Common myeloid progenitor, CD34-positive (primary cell): ENCODE measurements at regions not wholly inside any gene's neighbourhood (a gene's known extent, or its start where the extent isn't known, plus 50 kb on each side); places are given as distances from the start of the nearest gene placed in this dataset.

Source experiments
- CTCF ChIA-PET: fragments of 350-600 bp; sonication (Branson Sonifier 250); formaldehyde crosslinking; loops from one replicate; lab custom pipeline; 2021; ENCODE audit warnings: antibody characterized with exemption; lab: Charles Lee
- POLR2A ChIA-PET: fragments of 350-600 bp; sonication (Branson Sonifier 250); formaldehyde crosslinking; loops from one replicate; lab custom pipeline; 2021; ENCODE audit warnings: antibody characterized with exemption; lab: Charles Lee
- DNase-seq, 3 donors: peaks; one replicate each; pipeline versions ENCODE4 v3.0.0 to v3.0.0-alpha.2; 2013
- H3K27ac ChIP-seq, 2 experiments: 1 replicate in 1 of 2; 2 replicates in 1 of 2; pipeline ENCODE4 v1.7.0; 2013; ENCODE audit warnings: inconsistent platforms in 2 of 2, low read length in 2 of 2, mild to moderate bottlenecking in 2 of 2, low read depth in 1 of 2, moderate library complexity in 1 of 2; ENCODE audit not compliant: severe bottlenecking in 2 of 2, insufficient read depth in 1 of 2, poor library complexity in 1 of 2
- H3K27me3 ChIP-seq, 5 experiments: replicated peaks in 2 of 5; 1 replicate in 3 of 5; 2 replicates in 2 of 5; pipeline versions ENCODE4 v1.6.1 to v1.7.0; 2013; ENCODE audit warnings: low read length in 4 of 5, mild to moderate bottlenecking in 2 of 5, moderate library complexity in 2 of 5, inconsistent platforms in 1 of 5; ENCODE audit not compliant: insufficient read depth in 5 of 5, control insufficient read depth in 4 of 5
- H3K36me3 ChIP-seq, 4 experiments: 1 replicate in 2 of 4; 2 replicates in 2 of 4; pipeline versions ENCODE4 v1.6.1 to v1.7.0; 2013; ENCODE audit warnings: low read length in 3 of 4, control low read depth in 1 of 4, mild to moderate bottlenecking in 1 of 4; ENCODE audit not compliant: control insufficient read depth in 4 of 4, insufficient read depth in 4 of 4
- H3K4me1 ChIP-seq, 4 experiments: 1 replicate in 3 of 4; 2 replicates in 1 of 4; pipeline versions ENCODE4 v1.6.1 to v1.7.1; 2013; ENCODE audit warnings: low read length in 3 of 4, mild to moderate bottlenecking in 3 of 4, control low read depth in 1 of 4, inconsistent platforms in 1 of 4, moderate library complexity in 1 of 4; ENCODE audit not compliant: control insufficient read depth in 4 of 4, insufficient read depth in 4 of 4; ENCODE audit errors: control extremely low read depth in 1 of 4
- H3K4me3 ChIP-seq, 7 experiments: 1 replicate in 4 of 7; 2 replicates in 3 of 7; pipeline versions ENCODE4 v1.5.1 to v1.7.0; 2013; ENCODE audit warnings: mild to moderate bottlenecking in 7 of 7, low read length in 6 of 7, moderate library complexity in 6 of 7, inconsistent platforms in 2 of 7, low read depth in 2 of 7, control low read depth in 1 of 7; ENCODE audit not compliant: insufficient read depth in 4 of 7, control insufficient read depth in 1 of 7; ENCODE audit errors: extremely low read depth in 1 of 7
- H3K9me3 ChIP-seq, 5 experiments: 1 replicate in 4 of 5; 2 replicates in 1 of 5; pipeline versions ENCODE4 v1.6.1 to v1.7.1; 2013; ENCODE audit warnings: low read length in 4 of 5, mild to moderate bottlenecking in 2 of 5, inconsistent platforms in 1 of 5, low read depth in 1 of 5, moderate library complexity in 1 of 5; ENCODE audit not compliant: control insufficient read depth in 4 of 5, insufficient read depth in 2 of 5; ENCODE audit errors: control extremely low read depth in 1 of 5
- WGBS: methylation state at CpG from one replicate; pipeline ENCODE4 v1.1.5; 2013; ENCODE audit not compliant: insufficient coverage; 5-methylcytosine and 5-hydroxymethylcytosine counted together

DNA sequence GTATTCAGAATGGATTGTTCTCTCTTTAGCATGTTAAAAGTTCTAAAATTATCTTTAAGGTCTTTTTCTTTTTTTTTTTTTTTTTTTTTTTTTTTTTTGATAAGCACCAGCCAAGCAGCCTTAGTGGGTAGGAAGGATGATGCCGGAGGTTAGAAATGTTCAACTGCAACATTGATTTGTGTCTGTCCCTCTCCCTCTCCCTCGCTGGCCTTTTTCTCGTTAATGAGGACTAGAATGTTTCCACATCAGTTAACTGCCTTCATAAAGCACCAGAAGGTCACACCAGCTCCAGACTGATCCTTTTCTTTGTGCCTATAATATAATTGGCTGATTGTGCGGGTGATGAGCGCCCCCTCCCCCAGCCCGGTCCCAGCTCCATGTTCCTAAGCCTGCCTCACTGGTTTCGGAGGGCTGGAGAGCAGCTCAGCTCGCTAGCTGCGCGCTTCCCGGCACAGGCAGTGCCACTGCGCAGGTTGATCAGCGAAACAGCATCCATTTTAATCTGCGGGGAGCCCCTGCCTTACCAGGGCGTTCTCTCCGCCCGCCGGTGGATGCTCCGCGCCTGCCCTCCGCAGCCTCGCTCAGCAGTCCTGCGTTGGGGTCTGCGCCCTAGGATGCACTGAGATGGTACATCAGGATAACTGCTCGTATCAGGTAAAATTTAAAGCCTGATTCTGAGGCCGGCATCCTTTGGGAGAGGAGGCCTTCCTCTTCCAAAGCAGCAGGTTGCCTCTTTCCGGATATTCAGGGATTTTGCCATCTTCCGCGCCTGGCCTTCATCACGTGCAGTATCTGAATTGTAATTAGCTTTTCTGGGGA, 148.9 kb upstream of the IL12A start, which contains the start of gene SCHIP1:
SCHIP1 (plus strand) TSS at position 301 of the 819 bp plus-strand sequence.
- ChIA-PET POLR2A (interaction anchor here (1.1 kb wide), 1 partner anchor 9 kb away, joined by 3 read pairs; no protein-coding TSS in a partner anchor), CTCF (interaction anchor here (0.6 to 16.6 kb wide), 10 partner anchors 10 to 166 kb away, joined by 3 to 243 read pairs (median 4); no protein-coding TSS in a partner anchor)
- 27% methylated on average over 19 of the region's 30 CpGs for WGBS

DNA sequence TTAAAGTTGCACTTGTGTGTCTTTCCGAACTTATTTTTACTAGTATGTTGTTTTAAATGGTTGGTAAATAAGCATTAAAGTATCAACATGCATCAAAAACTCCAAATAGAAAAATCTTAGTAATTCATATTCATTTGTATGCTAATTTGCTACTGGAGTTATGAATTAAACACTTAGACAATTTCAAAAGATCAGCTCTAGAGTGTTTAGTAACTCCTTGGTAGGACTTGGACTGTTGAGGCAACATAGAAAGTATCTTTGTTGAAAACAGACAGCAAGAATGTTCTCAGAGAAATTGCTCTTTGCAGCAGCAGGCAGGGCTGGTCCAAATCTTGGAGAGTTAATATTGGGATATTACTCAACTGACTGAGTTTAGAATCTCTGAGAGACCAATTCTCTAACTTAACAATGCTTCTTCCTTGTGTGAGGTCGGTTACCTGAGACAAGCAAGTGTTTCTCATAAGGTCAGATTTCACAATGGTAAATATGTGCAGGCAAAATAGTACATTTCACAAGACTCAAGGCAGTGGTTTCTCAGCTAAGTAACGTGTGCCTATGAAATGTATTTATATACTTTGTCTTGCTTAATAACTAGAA, 147.8 kb upstream of the IL12A start:
- POLR2A ChIA-PET = interaction anchor here (1.0 kb wide), 1 partner anchor 16 kb away, joined by 3 read pairs; no protein-coding TSS in a partner anchor
- Histone ChIP-seq H3K4me1 (peaks cover 2 to 73% (median 50%) of the 10 kb centered on the region in 4 experiments), H3K36me3 (no peaks in the 10 kb centered on the region), H3K4me3 (peak overlapping the region in 6 of 7 experiments; percentile 70 to 91 (median 76)), H3K27ac (peak overlapping the region; percentile 14 to 81), H3K27me3 (no peaks in the 10 kb centered on the region), H3K9me3 (no peaks in the 10 kb centered on the region)
- WGBS = no CpG with 5 or more reads among the region's 3 CpGs
- DNase-seq = peak in 1 of 3 donors; percentile 31
- CTCF ChIA-PET = interaction anchor here (0.9 to 16.6 kb wide), 8 partner anchors 9 to 166 kb away, joined by 3 to 243 read pairs (median 4); no protein-coding TSS in a partner anchor

More for the DNA sequence above, 148.9 kb upstream of the IL12A start, which contains the start of gene SCHIP1:
- H3K9me3 ChIP-seq = no peaks in the 10 kb centered on the region
- peak within 1 kb of the TSS; percentile 28 to 91 (median 75) for H3K4me3 ChIP-seq
- DNase-seq = peak; percentile 69 to 85 (median 81)
- H3K27ac ChIP-seq = peak within 1 kb of the TSS; percentile 14 to 81
- H3K27me3 ChIP-seq = no peaks in the 10 kb centered on the region
- H3K4me1 ChIP-seq = peaks cover 2 to 68% (median 40%) of the 10 kb centered on the region in 4 experiments
- H3K36me3 ChIP-seq = no peaks in the 10 kb centered on the region

DNA sequence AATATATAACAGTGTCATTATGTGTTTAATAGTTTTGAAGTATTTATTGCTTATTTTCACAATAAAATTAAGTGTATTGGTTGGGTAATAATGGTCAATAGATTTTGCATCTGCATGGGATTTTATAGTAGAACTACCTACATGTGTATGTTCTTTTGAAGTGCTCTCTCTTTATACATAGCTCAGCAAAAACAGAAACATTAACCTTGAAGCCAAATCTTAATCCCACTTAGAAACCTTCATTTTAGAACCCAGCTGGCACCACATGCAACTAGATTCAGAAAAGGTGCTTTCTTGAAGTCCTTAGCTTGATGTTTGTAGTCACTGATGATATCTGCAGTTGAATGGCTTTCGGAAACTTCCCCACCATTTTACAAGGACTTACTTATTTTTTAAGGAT, 146.9 kb upstream of the IL12A start:
- peak overlapping the region in 1 of 2 experiments; percentile 43 for H3K27ac ChIP-seq
- H3K4me1 ChIP-seq = peaks cover 2 to 74% (median 55%) of the 10 kb centered on the region in 4 experiments
- no CpG with 5 or more reads among the region's 1 CpG for WGBS
- peak overlapping the region in 4 of 7 experiments; percentile 17 to 91 (median 56) for H3K4me3 ChIP-seq
- POLR2A ChIA-PET = no interaction called here
- DNase-seq = no peak
- H3K36me3 ChIP-seq = no peaks in the 10 kb centered on the region
- CTCF ChIA-PET = interaction anchor here (1.0 to 2.0 kb wide), 8 partner anchors 10 to 165 kb away, joined by 3 to 11 read pairs (median 4); no protein-coding TSS in a partner anchor
- no peaks in the 10 kb centered on the region for H3K27me3 ChIP-seq
- H3K9me3 ChIP-seq = no peaks in the 10 kb centered on the region

DNA sequence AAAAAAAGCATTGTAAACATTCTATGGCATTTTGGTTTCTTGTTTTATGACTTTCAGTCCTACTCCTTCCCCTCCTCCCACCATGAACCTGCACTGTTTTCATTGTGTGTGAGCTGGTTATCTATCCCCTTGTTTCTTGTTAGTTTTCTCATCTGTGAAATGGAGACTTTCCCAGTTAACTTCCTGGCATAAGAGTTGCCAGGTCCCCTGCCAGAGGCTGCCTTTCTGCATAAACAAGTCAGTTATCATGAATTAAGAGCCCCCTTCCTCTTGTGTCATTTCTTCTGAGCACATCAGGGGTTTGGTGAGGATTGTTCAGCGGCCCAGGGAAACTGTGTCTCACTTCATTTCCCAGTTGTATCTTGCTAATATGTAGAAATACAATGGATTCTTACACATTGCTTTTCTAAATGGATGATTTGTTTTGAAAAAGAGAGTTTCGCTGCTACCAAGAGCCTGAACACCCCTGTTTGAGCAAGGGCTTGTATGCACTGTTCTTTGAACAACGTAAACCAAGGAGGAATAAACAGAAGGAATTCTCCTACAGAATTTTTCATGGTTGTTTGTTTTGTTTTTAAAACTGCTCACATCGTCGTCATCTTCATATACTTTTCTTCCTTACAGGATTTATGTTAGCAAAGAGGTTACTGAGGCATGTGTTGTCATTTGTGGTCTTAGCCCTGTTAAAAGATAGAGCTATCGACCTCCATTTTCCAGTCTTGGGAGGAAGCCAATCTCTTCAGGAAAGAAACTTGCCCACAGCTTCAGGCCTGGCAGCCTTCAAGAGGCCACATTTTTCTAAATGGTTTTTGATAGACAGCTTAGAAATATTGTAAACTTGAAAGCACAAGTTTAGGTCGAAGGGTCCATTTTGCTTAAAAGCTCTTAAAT, 144.6 kb upstream of the IL12A start:
- CTCF ChIA-PET = interaction anchor here (0.6 to 3.2 kb wide), 10 partner anchors 8 to 162 kb away, joined by 3 to 22 read pairs (median 4); no protein-coding TSS in a partner anchor
- H3K4me1 ChIP-seq = peaks cover 8 to 76% (median 45%) of the 10 kb centered on the region in 4 experiments

DNA sequence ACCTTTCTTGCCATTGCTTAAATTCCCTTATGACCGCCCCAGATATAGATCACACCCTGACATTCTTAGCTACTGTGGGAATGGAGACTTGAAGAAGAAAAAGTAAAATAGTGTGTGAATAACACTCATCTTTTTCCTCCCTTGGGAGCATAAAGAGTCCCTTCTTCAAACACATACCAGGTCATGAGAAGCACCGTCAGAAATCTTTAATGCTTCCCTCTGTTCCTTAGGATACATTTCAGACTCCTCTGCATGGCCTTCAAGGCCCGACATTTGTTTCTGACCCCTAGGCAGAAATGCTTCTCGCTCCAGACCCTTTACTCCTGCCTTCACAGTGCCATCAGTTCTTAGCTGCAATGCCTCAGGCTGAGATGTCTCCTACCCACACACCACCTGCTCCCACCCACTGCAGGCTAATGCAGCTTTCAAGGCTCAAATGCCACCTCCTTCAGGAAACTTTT, 143.8 kb upstream of the IL12A start:
- peaks cover 8 to 80% (median 44%) of the 10 kb centered on the region in 4 experiments for H3K4me1 ChIP-seq
- POLR2A ChIA-PET = no interaction called here
- no peak for DNase-seq
- no peaks in the 10 kb centered on the region for H3K36me3 ChIP-seq
- 80% methylated on average over 3 of the region's 4 CpGs for WGBS
- CTCF ChIA-PET = interaction anchor here (1.0 to 3.2 kb wide), 9 partner anchors 8 to 395 kb away, joined by 3 to 22 read pairs (median 4); no protein-coding TSS in a partner anchor
- peak overlapping the region; percentile 77 to 78 for H3K27ac ChIP-seq
- peaks cover 0 to 5% (median 0%) of the 10 kb centered on the region in 5 experiments for H3K9me3 ChIP-seq
- H3K4me3 ChIP-seq = peak overlapping the region in 2 of 7 experiments; percentile 28 to 59
- H3K27me3 ChIP-seq = no peaks in the 10 kb centered on the region

More for the DNA sequence above, 144.6 kb upstream of the IL12A start:
- Histone ChIP-seq H3K36me3 (no peaks in the 10 kb centered on the region), H3K27me3 (no peaks in the 10 kb centered on the region), H3K27ac (peak overlapping the region; percentile 77 to 78), H3K9me3 (peaks cover 0 to 2% (median 0%) of the 10 kb centered on the region in 5 experiments), H3K4me3 (peak overlapping the region in 3 of 7 experiments; percentile 20 to 64 (median 59))
- 8% methylated on average over 2 of the region's 7 CpGs for WGBS
- POLR2A ChIA-PET = interaction anchor here (0.7 kb wide), 1 partner anchor 11 kb away, joined by 3 read pairs; no protein-coding TSS in a partner anchor
- peak; percentile 69 to 82 (median 77) for DNase-seq

DNA sequence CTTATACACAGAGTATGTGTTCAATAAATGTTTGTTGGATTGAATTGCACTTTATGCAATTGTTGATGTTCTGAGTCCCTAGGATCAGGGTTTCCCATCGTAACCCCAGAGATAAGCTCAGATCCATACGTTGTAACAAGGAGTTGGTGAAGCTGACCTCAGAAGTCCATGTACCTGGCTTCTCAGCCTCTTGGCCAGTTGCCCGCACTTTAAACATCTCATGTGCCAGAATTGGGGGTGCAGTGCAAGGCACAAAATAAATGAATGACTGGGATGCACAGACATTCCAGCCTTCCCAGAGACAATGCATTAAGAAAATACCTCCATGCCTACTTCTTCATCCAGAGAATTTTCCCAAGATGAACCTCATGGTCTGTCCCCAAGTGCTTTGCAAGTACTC, 142.9 kb upstream of the IL12A start:
- no peaks in the 10 kb centered on the region for H3K27me3 ChIP-seq
- peaks cover 0 to 5% (median 0%) of the 10 kb centered on the region in 5 experiments for H3K9me3 ChIP-seq
- CTCF ChIA-PET = interaction anchor here (1.0 to 3.2 kb wide), 9 partner anchors 8 to 160 kb away, joined by 3 to 22 read pairs (median 5); no protein-coding TSS in a partner anchor
- peaks cover 8 to 84% (median 43%) of the 10 kb centered on the region in 4 experiments for H3K4me1 ChIP-seq
- no peak for DNase-seq
- H3K36me3 ChIP-seq = no peaks in the 10 kb centered on the region
- H3K4me3 ChIP-seq = no peak overlapping the region
- POLR2A ChIA-PET = no interaction called here
- H3K27ac ChIP-seq = no peak overlapping the region
- 94% methylated on average over 3 of the region's 3 CpGs for WGBS
